HepG2 (cell line): ENCODE measurements at regions not wholly inside any gene's neighbourhood (a gene's known extent, or its start where the extent isn't known, plus 50 kb on each side); places are given as distances from the start of the nearest gene placed in this dataset.

ENCODE experiments used
- BCL3 ChIP-seq: sonication (generic); formaldehyde crosslinking; IDR thresholded peaks from 2 replicates; pipeline ENCODE4 v1.5.1; 2020; ENCODE audit warnings: mild to moderate bottlenecking, missing genetic modification reagents, moderate library complexity
- ELK4 ChIP-seq: sonication (generic); formaldehyde crosslinking; IDR thresholded peaks from 2 replicates; pipeline ENCODE4 v1.9.0; 2021; ENCODE audit warnings: missing genetic modification reagents, borderline replicate concordance
- GLMP ChIP-seq: sonication (generic); formaldehyde crosslinking; IDR thresholded peaks from 2 replicates; pipeline ENCODE4 v1.9.0; 2021; ENCODE audit warnings: missing genetic modification reagents, mild to moderate bottlenecking, borderline replicate concordance
- GTF2F1 ChIP-seq: fragments of 150-350 bp; IDR thresholded peaks from 2 replicates; pipeline ENCODE4 v1.6.1; 2014; ENCODE audit warnings: low read length
- GTF3A ChIP-seq: sonication (generic); formaldehyde crosslinking; conservative IDR thresholded peaks from 2 replicates; pipeline ENCODE4 v1.4.0; 2020; ENCODE audit warnings: mild to moderate bottlenecking, missing genetic modification reagents
- KMT2A ChIP-seq: sonication (generic); formaldehyde crosslinking; IDR thresholded peaks from 2 replicates; pipeline ENCODE4 v1.4.0; 2020; ENCODE audit warnings: missing genetic modification reagents
- MED13 ChIP-seq: sonication (generic); formaldehyde crosslinking; IDR thresholded peaks from 2 replicates; pipeline ENCODE4 v1.5.0; 2020; ENCODE audit warnings: missing genetic modification reagents
- NCOA2 ChIP-seq: sonication (generic); formaldehyde crosslinking; IDR thresholded peaks from 2 replicates; pipeline ENCODE4 v1.8.0; 2022; ENCODE audit warnings: inconsistent platforms
- TBP ChIP-seq: sonication (generic); formaldehyde crosslinking; IDR thresholded peaks from 2 replicates; pipeline ENCODE4 v1.5.0; 2020; ENCODE audit warnings: missing genetic modification reagents
- THAP11 ChIP-seq: IDR thresholded peaks from 2 replicates; pipeline ENCODE4 v1.6.1; 2016; ENCODE audit warnings: missing biosample characterization, missing genetic modification reagents
- ZNF17 ChIP-seq: sonication (generic); formaldehyde crosslinking; IDR thresholded peaks from 2 replicates; pipeline ENCODE4 v1.5.0; 2020; ENCODE audit warnings: mild to moderate bottlenecking, missing genetic modification reagents
- ZNF446 ChIP-seq: sonication (generic); formaldehyde crosslinking; IDR thresholded peaks from 2 replicates; pipeline ENCODE4 v1.5.0; 2020; ENCODE audit warnings: mild to moderate bottlenecking, missing genetic modification reagents
- ZNF639 ChIP-seq: conservative IDR thresholded peaks from 2 replicates; pipeline ENCODE4 v1.6.1; 2018; ENCODE audit warnings: missing genetic modification reagents
- ZNF644 ChIP-seq: IDR thresholded peaks from 2 replicates; pipeline ENCODE4 v1.6.1; 2016; ENCODE audit warnings: low read depth
- ZNF660 ChIP-seq: sonication (generic); formaldehyde crosslinking; IDR thresholded peaks from 2 replicates; pipeline ENCODE4 v1.5.1; 2020; ENCODE audit warnings: mild to moderate bottlenecking, low read depth, missing genetic modification reagents, borderline replicate concordance
- ZNF788 ChIP-seq: sonication (generic); formaldehyde crosslinking; IDR thresholded peaks from 2 replicates; pipeline ENCODE4 v1.5.0; 2020; ENCODE audit warnings: mild to moderate bottlenecking, missing genetic modification reagents, borderline replicate concordance
- TF ChIP-seq, protein P1 (sequence below): sonication (generic); formaldehyde crosslinking; IDR thresholded peaks from 2 replicates; pipeline ENCODE4 v1.8.1; 2023; ENCODE audit warnings: mild to moderate bottlenecking, missing genetic modification reagents
- TF ChIP-seq, protein P2 (sequence below): sonication (generic); formaldehyde crosslinking; IDR thresholded peaks from 2 replicates; pipeline ENCODE4 v1.8.0; 2022; ENCODE audit warnings: mild to moderate bottlenecking, missing genetic modification reagents; ENCODE audit not compliant: insufficient replicate concordance
- TF ChIP-seq, protein P3 (sequence below): IDR thresholded peaks from 2 replicates; pipeline ENCODE4 v1.6.1; 2012; ENCODE audit warnings: low read length, improper control_type of control experiment

GRCh38 chr22:27670701-27671412 lies 130.7 kb downstream of the MN1 start (continued):
- TF ChIP-seq, protein P1, sequence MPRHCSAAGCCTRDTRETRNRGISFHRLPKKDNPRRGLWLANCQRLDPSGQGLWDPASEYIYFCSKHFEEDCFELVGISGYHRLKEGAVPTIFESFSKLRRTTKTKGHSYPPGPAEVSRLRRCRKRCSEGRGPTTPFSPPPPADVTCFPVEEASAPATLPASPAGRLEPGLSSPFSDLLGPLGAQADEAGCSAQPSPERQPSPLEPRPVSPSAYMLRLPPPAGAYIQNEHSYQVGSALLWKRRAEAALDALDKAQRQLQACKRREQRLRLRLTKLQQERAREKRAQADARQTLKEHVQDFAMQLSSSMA (CRISPR knock-in tag) = no peak
- TF ChIP-seq GLMP (CRISPR knock-in tag) = no peak
- TF ChIP-seq ZNF660 (CRISPR knock-in tag) = no peak
- TF ChIP-seq, protein P2, sequence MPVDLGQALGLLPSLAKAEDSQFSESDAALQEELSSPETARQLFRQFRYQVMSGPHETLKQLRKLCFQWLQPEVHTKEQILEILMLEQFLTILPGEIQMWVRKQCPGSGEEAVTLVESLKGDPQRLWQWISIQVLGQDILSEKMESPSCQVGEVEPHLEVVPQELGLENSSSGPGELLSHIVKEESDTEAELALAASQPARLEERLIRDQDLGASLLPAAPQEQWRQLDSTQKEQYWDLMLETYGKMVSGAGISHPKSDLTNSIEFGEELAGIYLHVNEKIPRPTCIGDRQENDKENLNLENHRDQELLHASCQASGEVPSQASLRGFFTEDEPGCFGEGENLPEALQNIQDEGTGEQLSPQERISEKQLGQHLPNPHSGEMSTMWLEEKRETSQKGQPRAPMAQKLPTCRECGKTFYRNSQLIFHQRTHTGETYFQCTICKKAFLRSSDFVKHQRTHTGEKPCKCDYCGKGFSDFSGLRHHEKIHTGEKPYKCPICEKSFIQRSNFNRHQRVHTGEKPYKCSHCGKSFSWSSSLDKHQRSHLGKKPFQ (CRISPR knock-in tag) = no peak
- TF ChIP-seq MED13 (CRISPR knock-in tag) = no peak
- TF ChIP-seq ELK4 = no peak
- TF ChIP-seq THAP11 (CRISPR knock-in tag) = no peak; the same call in 1 of the 2 replicates
- TF ChIP-seq ZNF788 = 0 out of 2 replicates have a peak, but pooled peaks have one; percentile 27
- no peak for TF ChIP-seq GTF3A (CRISPR knock-in tag)
- no peak for TF ChIP-seq TBP
- TF ChIP-seq, protein P3, sequence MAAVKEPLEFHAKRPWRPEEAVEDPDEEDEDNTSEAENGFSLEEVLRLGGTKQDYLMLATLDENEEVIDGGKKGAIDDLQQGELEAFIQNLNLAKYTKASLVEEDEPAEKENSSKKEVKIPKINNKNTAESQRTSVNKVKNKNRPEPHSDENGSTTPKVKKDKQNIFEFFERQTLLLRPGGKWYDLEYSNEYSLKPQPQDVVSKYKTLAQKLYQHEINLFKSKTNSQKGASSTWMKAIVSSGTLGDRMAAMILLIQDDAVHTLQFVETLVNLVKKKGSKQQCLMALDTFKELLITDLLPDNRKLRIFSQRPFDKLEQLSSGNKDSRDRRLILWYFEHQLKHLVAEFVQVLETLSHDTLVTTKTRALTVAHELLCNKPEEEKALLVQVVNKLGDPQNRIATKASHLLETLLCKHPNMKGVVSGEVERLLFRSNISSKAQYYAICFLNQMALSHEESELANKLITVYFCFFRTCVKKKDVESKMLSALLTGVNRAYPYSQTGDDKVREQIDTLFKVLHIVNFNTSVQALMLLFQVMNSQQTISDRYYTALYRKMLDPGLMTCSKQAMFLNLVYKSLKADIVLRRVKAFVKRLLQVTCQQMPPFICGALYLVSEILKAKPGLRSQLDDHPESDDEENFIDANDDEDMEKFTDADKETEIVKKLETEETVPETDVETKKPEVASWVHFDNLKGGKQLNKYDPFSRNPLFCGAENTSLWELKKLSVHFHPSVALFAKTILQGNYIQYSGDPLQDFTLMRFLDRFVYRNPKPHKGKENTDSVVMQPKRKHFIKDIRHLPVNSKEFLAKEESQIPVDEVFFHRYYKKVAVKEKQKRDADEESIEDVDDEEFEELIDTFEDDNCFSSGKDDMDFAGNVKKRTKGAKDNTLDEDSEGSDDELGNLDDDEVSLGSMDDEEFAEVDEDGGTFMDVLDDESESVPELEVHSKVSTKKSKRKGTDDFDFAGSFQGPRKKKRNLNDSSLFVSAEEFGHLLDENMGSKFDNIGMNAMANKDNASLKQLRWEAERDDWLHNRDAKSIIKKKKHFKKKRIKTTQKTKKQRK = no peak
- no peak for TF ChIP-seq ZNF644 (CRISPR knock-in tag)
- no peak for TF ChIP-seq ZNF639 (CRISPR knock-in tag)
- no peak for TF ChIP-seq BCL3 (CRISPR knock-in tag)
- no peak for TF ChIP-seq GTF2F1
- no peak for TF ChIP-seq NCOA2 (CRISPR knock-in tag)
- no peak for TF ChIP-seq KMT2A (CRISPR knock-in tag)
- no peak for TF ChIP-seq ZNF17 (CRISPR knock-in tag)
- no peak for TF ChIP-seq ZNF446
